Natural killer cell treated with Interleukin-12 subunit alpha and Interleukin-12 subunit beta and Interleukin-15 and Interleukin-18, amount 100 ng/mL, for 72 hours (primary cell): ENCODE measurements at regions not wholly inside any gene's neighbourhood (a gene's known extent, or its start where the extent isn't known, plus 50 kb on each side); places are given as distances from the start of the nearest gene placed in this dataset.

ENCODE experiments used
- ATAC-seq, 2 donors: fragments of 150-1000 bp; cut with Tn5 transposase in 1 of 2; sonication (Bioruptor Pico), chemical (Tn5 transposase) in 1 of 2; 2 replicates each; pipeline ENCODE4 v1.10.0; 2021
- DNase-seq: peaks from one replicate; pipeline ENCODE4 v3.0.0; 2022; ENCODE audit warnings: low spot score
- H3K27ac Mint-ChIP-seq, 2 donors: 1 replicate in 1 of 2; 2 replicates in 1 of 2; pipeline ENCODE4 v1.8.0; 2022; ENCODE audit warnings: mixed read lengths in 2 of 2, mild to moderate bottlenecking in 1 of 2, moderate library complexity in 1 of 2
- H3K27me3 Mint-ChIP-seq, 2 donors: 1 replicate in 1 of 2; 2 replicates in 1 of 2; pipeline ENCODE4 v1.8.0; 2022; ENCODE audit warnings: mixed read lengths in 2 of 2
- H3K36me3 Mint-ChIP-seq: one replicate; pipeline ENCODE4 v1.8.0; 2022; ENCODE audit warnings: mixed read lengths
- H3K4me1 Mint-ChIP-seq, 2 donors: 1 replicate in 1 of 2; 2 replicates in 1 of 2; pipeline ENCODE4 v1.8.0; 2022; ENCODE audit warnings: low read depth in 2 of 2, mixed read lengths in 2 of 2, mild to moderate bottlenecking in 1 of 2
- H3K4me3 Mint-ChIP-seq: one replicate; pipeline ENCODE4 v1.8.0; 2022; ENCODE audit warnings: mixed read lengths
- H3K9me3 Mint-ChIP-seq: 2 replicates; pipeline ENCODE4 v1.8.0; 2022; ENCODE audit warnings: mixed read lengths

DNA sequence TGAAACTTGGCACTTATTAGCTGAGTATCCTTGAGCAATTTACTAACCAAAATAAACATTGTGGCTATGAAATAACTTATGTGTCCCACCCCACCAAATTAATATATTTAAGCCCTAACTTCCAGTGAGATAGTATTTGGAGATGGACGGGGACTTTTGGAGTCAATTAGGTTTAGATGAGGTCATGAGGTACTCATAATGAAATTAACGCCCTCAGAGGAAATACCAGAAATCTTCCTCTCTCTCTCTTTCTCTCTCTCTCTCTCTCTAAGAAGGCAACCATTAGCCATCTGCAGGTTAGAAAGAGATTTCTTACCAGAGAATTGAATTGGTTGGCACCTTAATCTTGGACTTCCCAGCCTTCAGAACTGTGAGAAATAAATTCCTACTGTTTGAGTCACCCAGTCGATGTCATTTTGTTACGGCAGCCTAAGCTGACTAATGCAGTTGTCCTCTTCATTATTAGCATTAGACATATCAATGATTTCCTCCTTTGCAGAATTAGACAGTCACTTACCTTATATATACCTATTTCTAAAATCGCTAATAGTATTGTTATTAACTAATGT is 1284.0 kb downstream of the FAM181B start:
- H3K27me3 Mint-ChIP-seq: no peaks in the 10 kb centered on the region
- H3K36me3 Mint-ChIP-seq: peaks cover 12% of the 10 kb centered on the region
- H3K4me3 Mint-ChIP-seq: no peak overlapping the region
- H3K4me1 Mint-ChIP-seq: no peaks in the 10 kb centered on the region
- DNase-seq: no peak
- ATAC-seq: no peak
- H3K27ac Mint-ChIP-seq: no peak overlapping the region
- H3K9me3 Mint-ChIP-seq: peaks cover 26% of the 10 kb centered on the region

- no peak overlapping the region for H3K27ac Mint-ChIP-seq
- DNase-seq (no peak), ATAC-seq (no peak)
- H3K4me3 Mint-ChIP-seq: no peak overlapping the region
- no peaks in the 10 kb centered on the region for H3K27me3 Mint-ChIP-seq
- H3K9me3 Mint-ChIP-seq: peaks cover 12% of the 10 kb centered on the region
- H3K36me3 Mint-ChIP-seq: no peaks in the 10 kb centered on the region
- no peaks in the 10 kb centered on the region for H3K4me1 Mint-ChIP-seq
These were observed 1289.4 kb downstream of the FAM181B start for GRCh38 chr11:81444297-81444696.

DNA sequence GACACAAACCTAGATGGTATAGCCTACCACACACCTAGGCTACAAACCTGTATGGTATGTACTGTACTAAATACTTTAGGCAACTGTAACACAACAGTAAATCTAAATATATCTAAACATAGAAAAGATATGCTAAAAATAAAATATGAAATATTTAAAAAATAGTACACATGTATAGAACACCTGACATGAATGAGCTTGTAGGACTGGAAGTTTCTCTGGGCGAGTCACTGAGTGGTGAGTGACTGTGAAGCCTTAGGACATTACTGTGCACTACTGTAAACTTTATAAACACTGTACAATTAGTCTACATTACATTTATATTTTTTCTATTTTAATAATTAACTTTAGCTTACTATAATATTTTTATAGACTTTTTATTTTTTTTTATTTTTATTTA is 1301.3 kb downstream of the FAM181B start:
- Mint-ChIP-seq H3K36me3 (no peaks in the 10 kb centered on the region), H3K9me3 (peaks cover 9% of the 10 kb centered on the region), H3K27me3 (no peaks in the 10 kb centered on the region), H3K4me3 (no peak overlapping the region), H3K27ac (no peak overlapping the region), H3K4me1 (no peaks in the 10 kb centered on the region)
- ATAC-seq: no peak
- DNase-seq: no peak

DNA sequence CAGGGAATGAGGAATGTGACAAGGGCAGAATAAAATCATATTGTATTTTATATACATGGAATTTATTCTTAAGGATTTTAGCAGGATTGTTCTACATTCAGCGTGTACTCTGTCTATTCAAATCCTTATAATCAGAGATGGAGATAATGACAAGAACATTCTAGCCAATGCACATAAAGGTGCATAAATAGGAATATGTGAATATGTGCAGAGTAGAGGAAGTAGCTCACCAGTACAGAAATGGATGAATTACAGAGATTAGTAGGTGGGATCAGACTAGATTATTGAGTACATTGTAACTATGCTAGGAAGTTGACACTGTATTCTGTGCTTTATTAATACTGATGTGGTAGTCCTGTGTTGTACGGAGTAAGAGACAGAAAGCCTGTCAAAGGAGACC is 1308.8 kb downstream of the FAM181B start:
- H3K9me3 Mint-ChIP-seq: peaks cover 15% of the 10 kb centered on the region
- no peak overlapping the region for H3K27ac Mint-ChIP-seq
- no peaks in the 10 kb centered on the region for H3K36me3 Mint-ChIP-seq
- H3K4me1 Mint-ChIP-seq: no peaks in the 10 kb centered on the region
- ATAC-seq (no peak), DNase-seq (no peak)
- no peaks in the 10 kb centered on the region for H3K27me3 Mint-ChIP-seq
- no peak overlapping the region for H3K4me3 Mint-ChIP-seq

DNA sequence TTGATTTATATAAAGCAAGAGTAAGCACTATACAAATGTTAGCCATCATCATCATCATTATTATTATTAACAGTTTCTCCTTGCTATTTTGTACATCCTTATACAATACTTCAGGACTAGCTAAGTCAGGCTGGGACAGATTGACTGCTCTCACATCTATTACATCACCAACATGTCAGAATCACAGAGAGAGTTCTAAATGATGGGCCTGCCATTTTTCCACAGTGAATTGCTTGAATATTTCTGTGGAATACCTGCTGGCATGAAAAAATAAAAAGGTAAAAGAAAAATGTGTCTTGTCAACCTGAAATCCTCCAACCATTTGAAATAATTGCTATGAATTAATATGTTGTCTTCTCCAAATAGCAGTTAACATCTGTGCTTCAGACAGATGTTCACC is 1311.3 kb downstream of the FAM181B start:
- no peak for ATAC-seq
- H3K27ac Mint-ChIP-seq: no peak overlapping the region
- H3K27me3 Mint-ChIP-seq: no peaks in the 10 kb centered on the region
- DNase-seq: no peak
- H3K4me1 Mint-ChIP-seq: no peaks in the 10 kb centered on the region
- H3K4me3 Mint-ChIP-seq: no peak overlapping the region
- no peaks in the 10 kb centered on the region for H3K36me3 Mint-ChIP-seq
- H3K9me3 Mint-ChIP-seq: peaks cover 8% of the 10 kb centered on the region

GRCh38 chr11:81421251-81421860 is 1312.3 kb downstream of the FAM181B start:
- Mint-ChIP-seq H3K36me3 (no peaks in the 10 kb centered on the region), H3K4me1 (no peaks in the 10 kb centered on the region), H3K9me3 (peaks cover 6% of the 10 kb centered on the region), H3K27ac (no peak overlapping the region), H3K27me3 (no peaks in the 10 kb centered on the region), H3K4me3 (no peak overlapping the region)
- ATAC-seq (no peak), DNase-seq (no peak)

DNA sequence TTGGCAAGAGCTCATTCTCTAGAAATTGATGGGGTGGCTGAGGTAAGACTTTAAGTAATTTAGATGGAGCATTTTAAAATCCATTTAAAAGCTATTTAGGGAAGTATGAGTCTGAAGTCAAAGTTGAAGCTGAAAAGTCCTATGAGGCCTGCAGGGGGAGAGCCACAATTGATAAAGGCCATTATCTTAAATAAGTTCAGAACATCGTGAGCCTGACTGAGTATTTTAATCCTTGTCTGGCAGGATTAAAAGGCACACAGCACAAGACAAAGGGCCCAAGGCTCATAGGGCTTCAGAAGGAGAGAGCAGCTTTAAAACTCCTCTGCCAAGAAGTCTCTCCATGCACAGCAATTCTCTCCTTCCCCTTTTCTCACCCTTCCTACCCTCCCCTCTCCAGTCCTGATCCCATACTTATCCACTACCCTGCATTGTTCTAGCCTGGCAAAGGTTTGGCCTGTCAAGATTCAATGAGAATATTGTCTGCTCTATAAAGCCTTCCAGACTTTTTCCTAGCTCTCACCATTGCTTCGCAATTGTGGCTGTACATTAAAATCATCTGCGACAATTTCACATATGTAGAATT is 1312.9 kb downstream of the FAM181B start:
- Mint-ChIP-seq H3K27ac (no peak overlapping the region), H3K27me3 (no peaks in the 10 kb centered on the region), H3K9me3 (peaks cover 6% of the 10 kb centered on the region), H3K4me1 (no peaks in the 10 kb centered on the region), H3K36me3 (no peaks in the 10 kb centered on the region), H3K4me3 (no peak overlapping the region)
- DNase-seq: no peak
- no peak for ATAC-seq

GRCh38 chr11:81397316-81397715 is 1336.3 kb downstream of the FAM181B start:
- no peaks in the 10 kb centered on the region for H3K27me3 Mint-ChIP-seq
- ATAC-seq: no peak
- H3K4me3 Mint-ChIP-seq: no peak overlapping the region

DNA sequence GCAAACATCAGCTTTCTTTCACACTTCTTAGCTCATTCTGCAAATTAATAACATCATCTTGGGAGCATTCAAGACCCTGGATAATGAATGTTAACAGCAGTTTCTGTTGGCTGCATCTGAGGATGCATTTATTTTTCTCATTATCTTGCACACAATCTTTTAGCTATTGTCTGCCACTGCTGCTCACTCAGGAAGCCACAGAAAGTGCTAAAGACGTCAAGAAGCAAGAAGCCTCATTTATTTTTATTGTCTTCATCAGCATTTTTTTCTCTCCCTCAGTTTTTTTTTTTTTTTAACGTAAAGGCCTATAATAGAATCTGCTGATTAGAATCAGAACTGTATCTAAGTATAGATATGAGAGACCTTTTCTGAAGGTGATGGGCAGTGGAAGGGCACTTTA is 1339.4 kb downstream of the FAM181B start:
- ATAC-seq: no peak

More at GRCh38 chr11:81397316-81397715, 1336.3 kb downstream of the FAM181B start:
- DNase-seq: no peak
- Mint-ChIP-seq H3K36me3 (no peaks in the 10 kb centered on the region), H3K4me1 (no peaks in the 10 kb centered on the region), H3K27ac (no peak overlapping the region), H3K9me3 (peaks cover 7% of the 10 kb centered on the region)

GRCh38 chr11:81388326-81388725 is 1345.3 kb downstream of the FAM181B start:
- no peaks in the 10 kb centered on the region for H3K4me1 Mint-ChIP-seq
- no peak overlapping the region for H3K27ac Mint-ChIP-seq
- H3K36me3 Mint-ChIP-seq: no peaks in the 10 kb centered on the region
- ATAC-seq (no peak), DNase-seq (no peak)
- H3K9me3 Mint-ChIP-seq: peaks cover 3% of the 10 kb centered on the region
- H3K4me3 Mint-ChIP-seq: no peak overlapping the region
- H3K27me3 Mint-ChIP-seq: no peaks in the 10 kb centered on the region

More for the DNA sequence above, 1339.4 kb downstream of the FAM181B start:
- no peak overlapping the region for H3K4me3 Mint-ChIP-seq
- no peak for DNase-seq
- no peaks in the 10 kb centered on the region for H3K36me3 Mint-ChIP-seq
- no peaks in the 10 kb centered on the region for H3K27me3 Mint-ChIP-seq
- H3K27ac Mint-ChIP-seq: no peak overlapping the region
- peaks cover 7% of the 10 kb centered on the region for H3K9me3 Mint-ChIP-seq
- H3K4me1 Mint-ChIP-seq: no peaks in the 10 kb centered on the region

- Mint-ChIP-seq H3K36me3 (no peaks in the 10 kb centered on the region), H3K4me1 (no peaks in the 10 kb centered on the region), H3K27me3 (no peaks in the 10 kb centered on the region), H3K27ac (no peak overlapping the region), H3K4me3 (no peak overlapping the region), H3K9me3 (peaks cover 5% of the 10 kb centered on the region)
- DNase-seq (no peak), ATAC-seq (no peak)
These were observed 1353.3 kb downstream of the FAM181B start for GRCh38 chr11:81380395-81380794.

DNA sequence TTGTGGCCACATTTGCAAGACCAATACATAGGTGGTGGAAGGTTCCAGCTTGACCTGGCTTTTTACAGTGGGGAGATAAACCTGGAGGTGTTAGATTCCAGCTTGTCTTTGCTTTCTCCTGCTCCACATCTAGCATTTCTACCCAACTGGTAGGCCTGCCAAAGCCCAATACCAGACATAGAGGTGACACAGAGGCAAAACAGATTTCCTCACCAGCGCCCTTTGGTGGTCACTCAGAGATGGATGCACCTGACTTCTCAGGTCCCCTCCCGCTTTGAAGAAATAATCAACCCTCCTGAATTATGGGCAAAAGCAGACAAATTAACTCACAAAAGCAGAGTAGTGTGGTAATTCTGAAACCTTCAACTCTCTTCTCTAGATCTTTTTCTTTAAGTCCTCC is 1356.2 kb downstream of the FAM181B start:
- no peak for DNase-seq
- H3K9me3 Mint-ChIP-seq: peaks cover 12% of the 10 kb centered on the region
- no peaks in the 10 kb centered on the region for H3K4me1 Mint-ChIP-seq
- no peaks in the 10 kb centered on the region for H3K36me3 Mint-ChIP-seq
- no peak overlapping the region for H3K4me3 Mint-ChIP-seq
- no peaks in the 10 kb centered on the region for H3K27me3 Mint-ChIP-seq
- no peak overlapping the region for H3K27ac Mint-ChIP-seq
- no peak for ATAC-seq

GRCh38 chr11:81373986-81374385 is 1359.7 kb downstream of the FAM181B start:
- Mint-ChIP-seq H3K36me3 (no peaks in the 10 kb centered on the region), H3K4me3 (no peak overlapping the region), H3K4me1 (no peaks in the 10 kb centered on the region), H3K27me3 (no peaks in the 10 kb centered on the region), H3K9me3 (peaks cover 7% of the 10 kb centered on the region), H3K27ac (no peak overlapping the region)
- DNase-seq: no peak
- no peak for ATAC-seq

DNA sequence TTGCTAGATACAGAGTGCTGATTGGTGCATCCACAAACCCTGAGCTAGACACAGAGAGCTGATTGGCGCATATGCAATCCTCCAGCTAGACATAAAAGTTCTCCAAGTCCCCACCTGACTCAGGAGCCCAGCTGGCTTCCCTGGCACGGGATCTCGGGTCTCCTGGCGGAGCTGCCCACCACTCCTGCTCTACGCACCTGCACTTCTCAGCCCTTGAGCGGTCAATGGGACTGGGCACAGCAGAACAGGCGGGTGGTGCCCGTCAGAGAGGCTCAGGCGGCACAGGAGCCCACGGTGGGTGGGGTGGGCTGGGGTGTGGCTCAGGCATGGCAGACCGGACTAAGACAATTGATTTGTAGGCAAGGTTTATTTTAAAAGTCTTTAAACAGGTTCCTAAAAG is 1365.5 kb downstream of the FAM181B start:
- H3K4me1 Mint-ChIP-seq: no peaks in the 10 kb centered on the region
- H3K27me3 Mint-ChIP-seq: no peaks in the 10 kb centered on the region
- no peak for ATAC-seq
- H3K4me3 Mint-ChIP-seq: no peak overlapping the region
- DNase-seq: no peak
- peaks cover 9% of the 10 kb centered on the region for H3K9me3 Mint-ChIP-seq
- no peaks in the 10 kb centered on the region for H3K36me3 Mint-ChIP-seq
- H3K27ac Mint-ChIP-seq: no peak overlapping the region

DNA sequence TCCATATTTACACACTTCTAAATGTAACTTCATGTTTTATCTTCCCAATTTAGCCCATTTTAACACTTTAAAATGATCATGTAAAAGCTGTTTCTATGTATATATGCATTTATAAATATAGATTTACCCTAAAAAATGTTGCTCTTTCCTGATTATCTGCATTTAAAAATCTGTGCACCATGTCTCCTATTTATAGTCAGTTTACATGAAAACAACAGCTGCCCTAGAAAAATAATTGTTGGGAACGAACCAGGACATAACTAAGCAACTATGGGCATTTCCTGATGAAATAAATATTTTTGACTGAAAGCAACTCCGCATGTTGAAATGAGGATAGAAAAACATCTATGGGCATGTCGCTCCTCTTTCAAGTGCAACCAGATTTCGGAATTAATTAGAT is 1368.2 kb downstream of the FAM181B start:
- Mint-ChIP-seq H3K4me1 (no peaks in the 10 kb centered on the region), H3K9me3 (peaks cover 9% of the 10 kb centered on the region), H3K27me3 (no peaks in the 10 kb centered on the region), H3K4me3 (no peak overlapping the region), H3K27ac (no peak overlapping the region), H3K36me3 (no peaks in the 10 kb centered on the region)
- ATAC-seq (no peak), DNase-seq (no peak)
